ENCODE measurements at regions not wholly inside any gene's neighbourhood (a gene's known extent, or its start where the extent isn't known, plus 50 kb on each side); places are given as distances from the start of the nearest gene placed in this dataset.

GRCh38 chr12:111022386-111022785 is 102.0 kb upstream of the MYL2 start:
- DNase-seq (ENCODE audit: extremely low read depth, low read depth) = no peak
- no peak overlapping the region for H3K4me3 ChIP-seq (replicated peaks; ENCODE audit: low read depth, low read length)
- TF ChIP-seq, protein P1, sequence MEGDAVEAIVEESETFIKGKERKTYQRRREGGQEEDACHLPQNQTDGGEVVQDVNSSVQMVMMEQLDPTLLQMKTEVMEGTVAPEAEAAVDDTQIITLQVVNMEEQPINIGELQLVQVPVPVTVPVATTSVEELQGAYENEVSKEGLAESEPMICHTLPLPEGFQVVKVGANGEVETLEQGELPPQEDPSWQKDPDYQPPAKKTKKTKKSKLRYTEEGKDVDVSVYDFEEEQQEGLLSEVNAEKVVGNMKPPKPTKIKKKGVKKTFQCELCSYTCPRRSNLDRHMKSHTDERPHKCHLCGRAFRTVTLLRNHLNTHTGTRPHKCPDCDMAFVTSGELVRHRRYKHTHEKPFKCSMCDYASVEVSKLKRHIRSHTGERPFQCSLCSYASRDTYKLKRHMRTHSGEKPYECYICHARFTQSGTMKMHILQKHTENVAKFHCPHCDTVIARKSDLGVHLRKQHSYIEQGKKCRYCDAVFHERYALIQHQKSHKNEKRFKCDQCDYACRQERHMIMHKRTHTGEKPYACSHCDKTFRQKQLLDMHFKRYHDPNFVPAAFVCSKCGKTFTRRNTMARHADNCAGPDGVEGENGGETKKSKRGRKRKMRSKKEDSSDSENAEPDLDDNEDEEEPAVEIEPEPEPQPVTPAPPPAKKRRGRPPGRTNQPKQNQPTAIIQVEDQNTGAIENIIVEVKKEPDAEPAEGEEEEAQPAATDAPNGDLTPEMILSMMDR (IDR thresholded peaks at IDR 0.05; ENCODE audit: low read depth, low read length, missing control alignments) = no peak

DNA sequence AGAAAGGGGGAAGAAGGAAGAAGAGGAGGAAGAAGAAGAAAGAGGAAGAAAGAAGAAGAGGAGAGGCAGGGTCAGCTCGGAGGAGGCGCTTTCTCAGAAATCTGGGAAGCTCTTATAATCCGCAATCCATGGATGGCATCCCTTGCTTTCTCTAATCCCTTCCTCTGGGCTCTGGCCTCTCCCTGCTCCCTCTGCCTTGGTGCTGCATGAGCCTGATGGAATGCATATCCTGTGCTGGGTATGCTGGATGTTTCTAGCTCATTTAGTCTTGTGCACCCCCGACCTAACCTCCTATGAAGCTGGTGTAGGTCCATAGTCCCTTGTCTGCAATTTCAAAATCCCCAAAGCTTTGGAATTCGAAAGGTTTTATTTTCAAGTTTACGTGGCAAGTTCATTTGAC is 94.2 kb upstream of the MYL2 start:
- TF ChIP-seq, protein P1 (IDR thresholded peaks at IDR 0.05; ENCODE audit: low read depth, low read length, missing control alignments) = no peak
- H3K4me3 ChIP-seq (replicated peaks; ENCODE audit: low read depth, low read length) = no peak overlapping the region
- no peak for DNase-seq (ENCODE audit: extremely low read depth, low read depth)

DNA sequence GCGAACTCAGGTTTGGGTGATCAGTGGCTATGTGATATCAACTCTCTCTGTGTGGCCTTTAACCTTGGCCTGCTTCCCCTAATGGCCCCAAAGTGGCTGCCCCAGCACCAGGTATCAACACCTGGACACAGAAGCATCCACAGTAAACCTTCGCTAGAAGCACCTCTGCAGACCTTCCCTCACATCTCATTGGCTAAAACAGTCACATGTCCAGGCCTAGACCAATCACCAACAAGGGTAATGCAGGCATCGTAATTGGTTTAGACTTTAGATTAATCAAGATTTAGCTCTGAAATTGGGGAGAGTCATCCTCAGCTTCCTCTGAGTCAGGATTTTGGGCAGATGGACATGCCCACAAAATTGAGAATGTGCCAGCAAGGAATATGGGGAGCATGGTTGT is 92.5 kb upstream of the MYL2 start:
- TF ChIP-seq, protein P1 (IDR thresholded peaks at IDR 0.05; ENCODE audit: low read depth, low read length, missing control alignments) = no peak
- DNase-seq (ENCODE audit: extremely low read depth, low read depth) = no peak
- no peak overlapping the region for H3K4me3 ChIP-seq (replicated peaks; ENCODE audit: low read depth, low read length)

- H3K4me3 ChIP-seq (replicated peaks; ENCODE audit: low read depth, low read length) = no peak overlapping the region
- TF ChIP-seq, protein P1 (IDR thresholded peaks at IDR 0.05; ENCODE audit: low read depth, low read length, missing control alignments) = no peak
- DNase-seq (ENCODE audit: extremely low read depth, low read depth) = no peak
Observed at GRCh38 chr12:111011999-111012600, 91.7 kb upstream of the MYL2 start.

DNA sequence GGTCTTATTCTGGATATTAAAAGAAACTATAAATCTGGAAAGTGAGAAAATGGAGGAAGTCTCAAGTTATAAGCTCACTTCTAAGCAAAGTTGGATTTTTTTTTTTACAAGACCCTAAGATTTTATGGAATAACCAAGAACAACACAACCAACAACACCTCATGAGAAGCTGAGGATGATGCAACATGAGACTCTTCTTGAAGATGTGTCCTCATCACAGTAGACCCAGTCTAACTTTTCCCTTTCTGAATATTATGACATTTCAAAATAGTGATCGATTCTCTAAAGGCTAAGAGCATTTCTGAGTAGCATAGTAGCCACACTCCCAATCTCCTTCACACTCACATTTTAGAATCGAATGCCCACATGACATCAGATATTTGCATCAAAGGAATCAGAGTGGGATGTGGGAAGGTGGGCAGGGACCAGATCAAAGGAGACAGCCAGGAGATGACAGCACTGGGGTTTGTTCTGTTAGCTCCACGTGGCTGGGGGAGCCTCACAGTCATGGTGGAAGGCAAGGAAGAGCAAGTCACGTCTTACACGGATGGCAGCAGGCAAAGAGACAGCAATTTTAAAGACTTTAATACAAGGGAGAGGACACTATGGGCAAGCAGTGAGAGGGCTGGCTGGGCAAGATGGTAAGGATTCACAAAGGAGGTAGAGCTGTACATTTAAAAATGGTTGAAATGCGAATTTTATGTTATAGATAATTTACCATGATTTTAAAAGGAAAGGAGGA is 90.7 kb upstream of the MYL2 start:
- TF ChIP-seq, protein P1 (IDR thresholded peaks at IDR 0.05; ENCODE audit: low read depth, low read length, missing control alignments) = no peak
- H3K4me3 ChIP-seq (replicated peaks; ENCODE audit: low read depth, low read length) = no peak overlapping the region
- no peak for DNase-seq (ENCODE audit: extremely low read depth, low read depth)

GRCh38 chr12:111010061-111010460 is 89.7 kb upstream of the MYL2 start:
- TF ChIP-seq, protein P1 (IDR thresholded peaks at IDR 0.05; ENCODE audit: low read depth, low read length, missing control alignments) = no peak
- no peak for DNase-seq (ENCODE audit: extremely low read depth, low read depth)
- no peak overlapping the region for H3K4me3 ChIP-seq (replicated peaks; ENCODE audit: low read depth, low read length)
